H9 (cell line): ENCODE measurements at regions not wholly inside any gene's neighbourhood (a gene's known extent, or its start where the extent isn't known, plus 50 kb on each side); places are given as distances from the start of the nearest gene placed in this dataset.

Experiments
- DNase-seq: peaks from one replicate; pipeline ENCODE4 v3.0.0-alpha.2; 2017
- H2AFZ ChIP-seq: one replicate; pipeline ENCODE4 v1.6.1; 2013; ENCODE audit warnings: mild to moderate bottlenecking, low read length, control low read depth, moderate library complexity
- H2AK5ac ChIP-seq: 2 replicates; pipeline ENCODE4 v1.6.1; 2013; ENCODE audit warnings: low read length, control low read depth, mixed read lengths; ENCODE audit not compliant: insufficient read length
- H2BK120ac ChIP-seq: one replicate; pipeline ENCODE4 v1.6.1; 2013; ENCODE audit warnings: low read depth, mild to moderate bottlenecking, low read length, control low read depth, inconsistent platforms; ENCODE audit not compliant: poor library complexity, severe bottlenecking
- H2BK12ac ChIP-seq: 2 replicates; pipeline ENCODE4 v1.6.1; 2013; ENCODE audit warnings: low read length, control low read depth, mixed read lengths, low read depth; ENCODE audit not compliant: insufficient read length
- H2BK15ac ChIP-seq: 2 replicates; pipeline ENCODE4 v1.6.1; 2013; ENCODE audit warnings: low read depth, low read length, control low read depth
- H2BK20ac ChIP-seq: one replicate; pipeline ENCODE4 v1.6.1; 2013; ENCODE audit warnings: low read depth, mild to moderate bottlenecking, low read length, control low read depth, inconsistent platforms; ENCODE audit not compliant: poor library complexity, severe bottlenecking
- H2BK5ac ChIP-seq: 2 replicates; pipeline ENCODE4 v1.6.1; 2013; ENCODE audit warnings: low read length, control low read depth, mixed read lengths; ENCODE audit not compliant: insufficient read length
- H3K14ac ChIP-seq: 2 replicates; pipeline ENCODE4 v1.6.1; 2013; ENCODE audit warnings: low read length, control low read depth; ENCODE audit not compliant: insufficient read depth
- H3K18ac ChIP-seq: 2 replicates; pipeline ENCODE4 v1.6.1; 2013; ENCODE audit warnings: low read depth, mild to moderate bottlenecking, mixed read lengths, low read length, control low read depth; ENCODE audit not compliant: insufficient read length
- H3K23ac ChIP-seq: 2 replicates; pipeline ENCODE4 v1.6.1; 2013; ENCODE audit warnings: low read length, control low read depth, mixed read lengths, low read depth; ENCODE audit not compliant: insufficient read length
- H3K23me2 ChIP-seq: 2 replicates; pipeline ENCODE4 v1.6.1; 2013; ENCODE audit warnings: low read depth, mild to moderate bottlenecking, mixed read lengths, low read length, control low read depth; ENCODE audit not compliant: insufficient read length, poor library complexity, severe bottlenecking
- H3K27ac ChIP-seq: 2 replicates; pipeline ENCODE4 v1.5.1; 2013; ENCODE audit warnings: low read length, control low read depth, mixed read lengths, low read depth; ENCODE audit not compliant: insufficient read length
- H3K27me3 ChIP-seq: 2 replicates; pipeline ENCODE4 v1.6.1; 2013; ENCODE audit warnings: low read length, control low read depth, inconsistent platforms; ENCODE audit not compliant: insufficient read depth
- H3K4ac ChIP-seq: 2 replicates; pipeline ENCODE4 v1.6.1; 2013; ENCODE audit warnings: low read depth, mild to moderate bottlenecking, control low read depth, inconsistent platforms, low read length, moderate library complexity
- H3K4me1 ChIP-seq: 2 replicates; pipeline ENCODE4 v1.6.1; 2013; ENCODE audit warnings: low read length, control low read depth, inconsistent platforms; ENCODE audit not compliant: insufficient read depth
- H3K4me2 ChIP-seq: 2 replicates; pipeline ENCODE4 v1.6.1; 2013; ENCODE audit warnings: low read length, control low read depth, mixed read lengths; ENCODE audit not compliant: insufficient read length, insufficient read depth
- H3K56ac ChIP-seq: 2 replicates; pipeline ENCODE4 v1.6.1; 2013; ENCODE audit warnings: low read depth, mild to moderate bottlenecking, mixed read lengths, low read length, control low read depth; ENCODE audit not compliant: insufficient read length
- H3K79me1 ChIP-seq: 2 replicates; pipeline ENCODE4 v1.6.1; 2013; ENCODE audit warnings: low read depth, mild to moderate bottlenecking, moderate library complexity, low read length, control low read depth, inconsistent platforms; ENCODE audit not compliant: insufficient read depth, poor library complexity, severe bottlenecking
- H3K79me2 ChIP-seq: 2 replicates; pipeline ENCODE4 v1.6.1; 2013; ENCODE audit warnings: low read length, control low read depth, inconsistent platforms; ENCODE audit not compliant: insufficient read depth
- H3K9ac ChIP-seq: 2 replicates; pipeline ENCODE4 v1.6.1; 2013; ENCODE audit warnings: low read length, control low read depth, mixed read lengths; ENCODE audit not compliant: insufficient read length; ENCODE audit errors: extremely low read depth
- H3K9me3 ChIP-seq: one replicate; pipeline ENCODE4 v1.6.1; 2013; ENCODE audit warnings: low read depth, low read length, inconsistent platforms; ENCODE audit not compliant: control insufficient read depth
- H3T11ph ChIP-seq: one replicate; pipeline ENCODE4 v1.6.1; 2013; ENCODE audit warnings: mild to moderate bottlenecking, low read length, control low read depth, inconsistent platforms
- H4K20me1 ChIP-seq: one replicate; pipeline ENCODE4 v1.6.1; 2013; ENCODE audit not compliant: control insufficient read depth, insufficient read length, insufficient read depth
- H4K5ac ChIP-seq: 2 replicates; pipeline ENCODE4 v1.6.1; 2013; ENCODE audit warnings: low read depth, mild to moderate bottlenecking, mixed read lengths, low read length, control low read depth; ENCODE audit not compliant: insufficient read length
- H4K8ac ChIP-seq: replicated peaks from 2 replicates; pipeline ENCODE4 v1.6.1; 2013; ENCODE audit warnings: low read length, control low read depth, mixed read lengths, low read depth; ENCODE audit not compliant: insufficient read length
- H4K91ac ChIP-seq: 2 replicates; pipeline ENCODE4 v1.6.1; 2013; ENCODE audit warnings: low read depth, mild to moderate bottlenecking, moderate library complexity, mixed read lengths, low read length, control low read depth; ENCODE audit not compliant: insufficient read length
- H3K27ac Mint-ChIP-seq, 3 experiments: 2 replicates in 2 of 3; 3 replicates in 1 of 3; pipeline ENCODE4 v1.8.0; 2020 to 2021; ENCODE audit warnings: mixed read lengths in 3 of 3, mild to moderate bottlenecking in 1 of 3, moderate library complexity in 1 of 3
- H3K27me3 Mint-ChIP-seq: 2 replicates; pipeline ENCODE4 v1.8.0; 2021; ENCODE audit warnings: low read depth, mild to moderate bottlenecking, moderate library complexity, mixed read lengths
- H3K36me3 Mint-ChIP-seq, 3 experiments: 2 replicates in 2 of 3; 3 replicates in 1 of 3; pipeline ENCODE4 v1.8.0; 2020 to 2021; ENCODE audit warnings: low read depth in 3 of 3, mixed read lengths in 3 of 3; ENCODE audit not compliant: insufficient read depth in 1 of 3
- H3K4me1 Mint-ChIP-seq, 2 experiments: 2 replicates each; pipeline ENCODE4 v1.8.0; 2020; ENCODE audit warnings: mixed read lengths in 2 of 2
- H3K4me3 Mint-ChIP-seq, 2 experiments: 2 replicates in 1 of 2; 3 replicates in 1 of 2; pipeline ENCODE4 v1.8.0; 2020 to 2021; ENCODE audit warnings: mild to moderate bottlenecking in 2 of 2, mixed read lengths in 2 of 2, moderate library complexity in 1 of 2
- H3K9me3 Mint-ChIP-seq, 2 experiments: 2 replicates in 1 of 2; 3 replicates in 1 of 2; pipeline ENCODE4 v1.8.0; 2020; ENCODE audit warnings: mild to moderate bottlenecking in 2 of 2, mixed read lengths in 2 of 2, moderate library complexity in 1 of 2
- CTCF ChIP-seq: fragments of 200-600 bp; sonication (generic); conservative IDR thresholded peaks from 3 replicates; pipeline ENCODE4 v1.8.0; 2021; ENCODE audit warnings: antibody characterized with exemption, mild to moderate bottlenecking

- Histone ChIP-seq H3T11ph (no peak overlapping the region), H4K20me1 (no peaks in the 10 kb centered on the region), H3K18ac (no peak overlapping the region), H3K27me3 (no peaks in the 10 kb centered on the region), H3K9me3 (no peaks in the 10 kb centered on the region), H4K8ac (no peak overlapping the region), H2BK120ac (no peak overlapping the region), H2BK15ac (no peak overlapping the region), H3K14ac (no peak overlapping the region), H2BK5ac (no peak overlapping the region), H2AFZ (no peak overlapping the region), H3K23me2 (no peaks in the 10 kb centered on the region), H3K4me2 (no peak overlapping the region), H3K79me1 (no peaks in the 10 kb centered on the region), H4K5ac (no peak overlapping the region), H2BK12ac (no peak overlapping the region), H4K91ac (no peak overlapping the region), H3K4me1 (no peaks in the 10 kb centered on the region), H2BK20ac (no peak overlapping the region), H3K4ac (no peak overlapping the region), H3K79me2 (no peaks in the 10 kb centered on the region), H3K23ac (no peak overlapping the region), H3K9ac (no peak overlapping the region), H2AK5ac (no peak overlapping the region), H3K27ac (no peak overlapping the region), H3K56ac (no peak overlapping the region)
- Mint-ChIP-seq H3K9me3 (peaks cover 0 to 8% of the 10 kb centered on the region in 2 experiments; a peak in 4 of 5 replicates), H3K4me1 (peaks cover 0 to 5% of the 10 kb centered on the region in 2 experiments; a peak in 1 of 4 replicates), H3K27me3 (no peaks in the 10 kb centered on the region; the same call in 1 of the 2 replicates), H3K4me3 (no peak overlapping the region), H3K36me3 (peaks cover 0 to 8% (median 4%) of the 10 kb centered on the region in 3 experiments; a peak in 3 of 7 replicates), H3K27ac (no peak overlapping the region)
- TF ChIP-seq CTCF: no peak
- no peak for DNase-seq
Measured at GRCh38 chr1:80056179-80056578, 1049.6 kb upstream of the ADGRL4 start.
